Ovary (tissue), 7 donors: ENCODE measurements at regions not wholly inside any gene's neighbourhood (a gene's known extent, or its start where the extent isn't known, plus 50 kb on each side); places are given as distances from the start of the nearest gene placed in this dataset.
"Not testable (repeated sequence)": the region's sequence is repeated elsewhere in the genome, so short reads cannot be mapped to it uniquely, and the experiment has no call there.

Source experiments
- DNase-seq, 5 donors: peaks; one replicate each; pipeline ENCODE4 v3.0.0-alpha.2; 2019 to 2020
- H3K27ac ChIP-seq, 2 donors: fragments of 200-600 bp; one replicate each; pipeline versions ENCODE4 v1.5.1 to v1.8.0; 2019 to 2022
- H3K27me3 ChIP-seq: fragments of 200-600 bp; one replicate; pipeline ENCODE4 v1.8.0; 2022
- H3K36me3 ChIP-seq: fragments of 200-600 bp; sonication (generic); one replicate; pipeline ENCODE4 v1.5.1; 2019
- H3K4me1 ChIP-seq: one replicate; pipeline ENCODE4 v1.8.1; 2013; ENCODE audit warnings: mild to moderate bottlenecking, moderate library complexity; ENCODE audit not compliant: insufficient read depth
- H3K4me3 ChIP-seq: fragments of 200-600 bp; sonication (generic); one replicate; pipeline ENCODE4 v1.5.1; 2017
- H3K9me3 ChIP-seq, 2 donors: fragments of 200-600 bp in 1 of 2; sonication (generic) in 1 of 2; one replicate each; pipeline versions ENCODE4 v1.5.1 to v1.8.1; 2013 to 2019; ENCODE audit warnings: mild to moderate bottlenecking in 1 of 2, moderate library complexity in 1 of 2
- CTCF ChIP-seq, 3 donors: fragments of 450-650 bp in 2 of 3; fragments of 200-600 bp in 1 of 3; IDR thresholded peaks; one replicate each; pipeline versions ENCODE4 v1.5.1 to v1.8.0; 2016 to 2022; ENCODE audit warnings: antibody characterized with exemption in 3 of 3, mild to moderate bottlenecking in 1 of 3
- EP300 ChIP-seq: sonication (generic); formaldehyde crosslinking; IDR thresholded peaks from one replicate; pipeline ENCODE4 v1.6.1; 2017; ENCODE audit warnings: antibody characterized with exemption
- POLR2A ChIP-seq: fragments of 450-650 bp; IDR thresholded peaks from one replicate; pipeline ENCODE4 v1.6.1; 2017; ENCODE audit warnings: antibody characterized with exemption, mild to moderate bottlenecking, moderate library complexity
- WGBS, 3 donors: extraction: QIAGEN DNeasy Blood & Tissue Kit in 1 of 3; methylation state at CpG; one replicate each; pipeline versions ENCODE4 v1.1.5 to v1.1.7; 2013 to 2017; 5-methylcytosine and 5-hydroxymethylcytosine counted together
- intact Hi-C, 4 donors: fragments of 100-400 bp; cut with DNase I; formaldehyde crosslinking; loops; one replicate each; pipeline versions ENCODE4 v1.11.0 to v1.15.1; 2022 to 2023
- donor health status: DM: no; HTN: no; CAD: no; lungs with moderate emphysema.
- donor health status: DM: no; HTN: no; CAD: no.
- donor health status: Bipolar disorder and iron deficiency.
- donor health status: DM: no; HTN: no; CAD: no.
- donor health status: DM: yes; HTN: yes; CAD: no.

DNA sequence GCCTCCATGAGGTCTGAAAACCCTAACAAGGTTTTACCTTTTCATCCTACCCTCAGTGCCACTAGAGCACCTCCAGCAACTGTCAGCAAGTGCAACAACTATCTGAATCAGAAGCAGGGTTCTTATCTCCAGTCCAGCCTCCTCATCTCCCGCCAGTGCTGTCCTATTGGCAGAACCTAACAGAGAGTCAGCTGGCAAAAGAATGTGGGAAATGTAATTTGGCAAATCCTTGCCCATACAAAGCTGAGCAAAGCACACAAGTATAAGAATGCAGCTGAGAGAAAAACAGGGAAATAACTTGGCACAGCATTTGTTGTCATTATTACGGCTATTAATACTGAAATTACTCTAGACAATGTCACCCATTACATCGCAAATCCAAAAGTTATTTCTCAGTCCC is 124.2 kb downstream of the ATP6V1G3 start:
- no peaks in the 10 kb centered on the region for H3K4me1 ChIP-seq
- H3K4me3 ChIP-seq: no peak overlapping the region
- intact Hi-C loops: no loop called here
- H3K9me3 ChIP-seq: no peaks in the 10 kb centered on the region
- DNase-seq: no peak
- H3K27ac ChIP-seq: no peak overlapping the region
- H3K36me3 ChIP-seq: no peaks in the 10 kb centered on the region
- 2 to 12% (median 9%) methylated on average over 3 of the region's 3 CpGs for WGBS, 3 donors
- H3K27me3 ChIP-seq: no peaks in the 10 kb centered on the region
- no peak for TF ChIP-seq EP300
- TF ChIP-seq POLR2A: no peak
- no peak for TF ChIP-seq CTCF (IDR thresholded peaks at IDR 0.05)

DNA sequence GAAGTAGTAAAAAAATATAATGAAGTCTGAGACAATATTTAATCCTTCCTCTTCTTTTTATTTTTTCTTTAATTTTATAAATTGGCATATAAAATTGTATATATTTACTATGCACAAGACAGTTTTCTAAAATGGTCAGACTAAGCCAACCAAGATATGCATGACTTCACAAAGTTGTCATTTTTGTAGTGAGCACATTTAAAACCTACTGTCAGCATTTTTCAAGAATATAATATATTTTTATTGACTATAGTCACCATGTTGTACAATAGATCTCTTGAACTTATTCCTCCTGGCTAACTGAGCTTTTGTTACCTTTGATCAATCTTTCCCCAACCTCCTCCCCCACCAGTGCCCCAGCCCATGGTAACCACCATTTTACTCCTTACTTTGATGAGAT is 129.2 kb downstream of the ATP6V1G3 start:
- no peak for TF ChIP-seq CTCF (IDR thresholded peaks at IDR 0.05)
- TF ChIP-seq EP300: no peak
- TF ChIP-seq POLR2A: no peak
- Histone ChIP-seq H3K27me3 (no peaks in the 10 kb centered on the region), H3K4me1 (no peaks in the 10 kb centered on the region), H3K36me3 (no peaks in the 10 kb centered on the region), H3K9me3 (no peaks in the 10 kb centered on the region), H3K4me3 (no peak overlapping the region), H3K27ac (no peak overlapping the region)
- DNase-seq: no peak
- intact Hi-C loops: no loop called here

- no peaks in the 10 kb centered on the region for H3K36me3 ChIP-seq
- H3K27ac ChIP-seq: no peak overlapping the region
- DNase-seq: no peak
- TF ChIP-seq EP300 (no peak), CTCF (IDR thresholded peaks at IDR 0.05) (no peak), POLR2A (no peak)
- no peaks in the 10 kb centered on the region for H3K9me3 ChIP-seq
- H3K4me1 ChIP-seq: no peaks in the 10 kb centered on the region
- H3K4me3 ChIP-seq: no peak overlapping the region
- 86 to 91% (median 89%) methylated on average over 2 of the region's 2 CpGs for WGBS, 3 donors
- intact Hi-C loops: no loop called here
- H3K27me3 ChIP-seq: no peaks in the 10 kb centered on the region
Observed at GRCh38 chr1:198408716-198409115, 131.8 kb downstream of the ATP6V1G3 start.

DNA sequence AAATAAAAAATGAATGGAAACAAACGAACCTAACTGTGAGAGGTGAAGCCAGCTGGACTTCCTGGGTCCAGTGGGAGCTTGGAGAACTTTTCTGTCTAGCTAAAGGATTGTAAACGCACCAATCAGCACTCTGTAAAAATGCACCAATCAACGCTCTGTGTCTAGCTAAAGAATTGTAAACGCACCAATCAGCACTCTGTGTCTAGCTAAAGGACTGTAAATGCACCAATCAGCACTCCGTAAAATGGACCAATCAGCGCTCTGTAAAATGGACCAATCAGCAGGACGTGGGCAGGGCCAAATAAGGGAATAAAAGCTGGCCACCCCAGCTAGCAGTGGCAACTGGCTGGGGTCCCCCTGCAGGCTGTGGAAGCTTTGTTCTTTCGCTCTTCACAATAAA is 135.8 kb downstream of the ATP6V1G3 start:
- H3K9me3 ChIP-seq, H3K27ac ChIP-seq, H3K4me3 ChIP-seq, intact Hi-C loops, H3K36me3 ChIP-seq, DNase-seq, H3K4me1 ChIP-seq, H3K27me3 ChIP-seq: not testable (repeated sequence)
- WGBS, 3 donors: 93 to 96% (median 94%) methylated on average over 8 of the region's 8 CpGs

DNA sequence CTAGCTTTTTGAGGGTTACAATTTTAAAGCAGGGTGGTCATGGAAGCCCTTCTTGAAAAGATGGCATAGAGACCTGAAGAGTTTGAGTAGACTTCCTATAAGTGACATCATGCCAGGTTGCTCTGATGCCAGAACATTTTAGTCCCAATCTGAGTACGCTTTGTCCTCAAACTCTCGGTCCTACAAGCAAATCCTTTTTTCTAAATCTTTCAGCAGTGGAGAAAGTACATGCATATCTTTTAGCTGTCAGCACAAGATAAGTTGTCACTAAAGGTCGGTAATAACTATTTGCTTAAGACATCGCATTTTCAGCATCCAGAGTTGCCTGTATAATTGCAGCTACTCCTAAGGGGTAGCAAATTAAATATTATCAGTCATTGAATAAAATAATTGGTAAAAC is 140.4 kb downstream of the ATP6V1G3 start:
- H3K4me1 ChIP-seq: no peaks in the 10 kb centered on the region
- intact Hi-C loops: no loop called here
- no peaks in the 10 kb centered on the region for H3K36me3 ChIP-seq
- H3K27me3 ChIP-seq: no peaks in the 10 kb centered on the region
- TF ChIP-seq POLR2A (no peak), EP300 (no peak), CTCF (IDR thresholded peaks at IDR 0.05) (no peak)
- no peak for DNase-seq
- 46 to 48% (median 46%) methylated on average over 4 of the region's 4 CpGs for WGBS, 3 donors
- no peak overlapping the region for H3K4me3 ChIP-seq
- H3K9me3 ChIP-seq: no peaks in the 10 kb centered on the region
- H3K27ac ChIP-seq: no peak overlapping the region
